ENCODE measurements at regions not wholly inside any gene's neighbourhood (a gene's known extent, or its start where the extent isn't known, plus 50 kb on each side); places are given as distances from the start of the nearest gene placed in this dataset.
A peak's percentile ranks its signal among the peaks of the same experiment; 100 is the strongest.

DNA sequence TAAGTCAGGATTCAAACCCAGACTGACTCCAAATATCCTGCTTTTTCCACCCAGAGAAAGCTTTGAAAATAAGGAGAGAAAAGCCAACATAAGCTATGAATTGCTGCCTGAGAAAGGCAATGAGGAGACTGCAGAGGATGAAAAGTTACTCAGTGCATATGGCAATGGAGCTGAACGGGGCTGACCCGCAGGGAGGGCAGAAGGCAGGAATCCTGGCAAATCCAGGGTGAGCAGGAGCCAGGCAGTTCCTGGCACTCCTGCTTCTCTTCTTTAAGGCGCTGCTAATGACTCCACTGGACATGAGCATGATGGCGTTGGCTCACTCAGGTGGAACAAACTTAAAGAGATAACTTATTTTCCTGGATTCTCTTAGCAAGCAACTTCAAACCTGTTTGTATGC lies 95.2 kb upstream of the TMCC3 start:
- DNase-seq = no peak

DNA sequence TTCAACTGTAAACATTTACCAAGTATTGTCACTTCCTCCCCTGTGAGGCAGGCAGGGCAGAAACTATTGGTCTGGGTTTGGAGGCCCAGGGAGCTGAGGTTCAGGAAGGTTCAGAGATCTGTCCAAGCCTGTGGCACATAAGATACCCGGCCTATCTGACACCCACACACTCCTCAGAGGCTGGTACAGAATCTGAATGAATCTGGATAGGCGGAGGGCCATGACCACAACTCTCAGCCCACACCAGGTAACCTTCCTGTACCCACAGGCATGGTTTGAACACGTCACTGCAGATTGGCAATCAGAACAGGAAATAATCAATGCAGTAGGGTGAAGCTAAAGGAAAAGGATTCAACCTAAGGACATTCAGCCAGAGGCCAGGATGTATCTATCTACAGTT lies 92.8 kb upstream of the TMCC3 start:
- no peak for DNase-seq

GRCh38 chr12:94740601-94741362 lies 90.4 kb upstream of the TMCC3 start:
- DNase-seq = no peak

GRCh38 chr12:94736820-94737219 lies 86.5 kb upstream of the TMCC3 start:
- no peak for DNase-seq

DNA sequence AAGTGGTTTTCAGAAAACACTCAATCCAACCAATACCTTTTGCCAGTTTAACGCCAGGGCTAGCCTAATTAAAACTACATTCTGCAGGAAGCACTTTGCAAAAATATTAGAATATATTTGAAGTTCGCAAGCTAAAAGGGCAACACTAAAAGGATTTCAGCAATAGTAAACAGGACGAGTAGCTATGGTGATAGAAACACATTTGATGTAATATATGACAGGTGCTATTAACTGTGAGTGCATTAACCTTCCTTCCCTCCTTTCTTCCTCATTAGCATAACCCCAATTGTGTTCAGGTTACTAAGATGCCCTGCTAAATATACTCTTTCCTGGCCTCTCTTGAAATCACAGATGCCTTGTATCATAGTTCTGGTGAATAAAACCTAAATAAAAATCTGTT lies 85.6 kb upstream of the TMCC3 start:
- no peak for DNase-seq

GRCh38 chr12:94733727-94734126 lies 83.4 kb upstream of the TMCC3 start:
- DNase-seq = no peak

DNA sequence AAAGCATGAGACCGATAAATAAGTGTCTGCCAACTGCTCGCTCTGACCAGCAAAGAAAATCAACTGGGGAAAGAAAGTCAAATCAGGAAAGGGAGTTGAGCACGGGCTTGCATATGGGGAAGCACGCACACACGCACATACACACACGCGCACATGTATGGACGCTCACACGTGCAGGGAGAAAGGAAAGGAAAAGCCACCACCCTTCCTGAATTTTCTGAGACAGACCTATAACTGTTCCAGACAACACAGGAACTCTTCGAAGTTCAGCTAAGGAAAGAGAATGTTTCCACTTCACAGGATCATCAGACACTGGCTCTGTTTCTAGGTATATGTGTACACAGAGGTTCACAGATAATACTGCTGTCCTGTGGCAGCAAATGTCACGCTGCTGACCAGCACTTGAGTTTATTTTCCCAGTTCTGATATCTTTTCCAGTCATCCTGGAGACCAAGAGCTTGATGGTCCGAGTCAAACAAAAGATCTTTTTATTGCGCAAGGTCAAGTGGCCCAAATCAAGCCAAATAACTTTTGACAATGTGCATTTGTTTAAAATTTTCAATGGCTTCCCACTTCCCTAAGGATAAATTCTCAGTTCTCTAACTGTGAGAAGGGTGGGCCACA lies 82.1 kb upstream of the TMCC3 start:
- DNase-seq = no peak

DNA sequence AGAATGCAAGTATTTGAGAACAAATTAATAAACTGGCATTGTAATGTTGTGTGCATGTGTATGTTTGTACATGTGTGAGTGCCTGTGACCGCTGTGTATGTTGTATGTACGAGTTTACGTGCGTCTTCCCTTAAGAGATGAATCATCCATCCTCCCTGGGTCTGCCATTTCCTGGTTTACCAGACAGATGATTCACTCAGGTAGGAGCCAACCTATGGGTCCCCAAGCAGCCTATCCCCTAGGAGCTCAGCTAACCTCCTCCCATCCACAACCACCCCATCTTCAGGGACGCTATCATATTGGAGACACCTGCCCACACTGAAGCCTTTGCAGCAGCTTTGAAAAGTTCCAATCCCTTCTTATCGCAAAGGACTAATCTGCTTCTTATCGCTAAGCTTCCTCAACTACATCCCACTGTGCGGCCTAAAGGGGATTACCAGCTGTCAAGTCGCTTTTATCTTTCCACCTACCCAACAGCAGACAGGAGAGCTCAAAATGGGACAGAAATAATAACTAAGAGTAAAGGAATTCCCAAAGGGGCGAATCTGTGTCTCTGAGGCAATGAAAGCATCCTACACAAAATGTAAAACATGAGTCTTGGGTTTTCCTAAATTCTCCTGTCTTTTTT lies 81.5 kb upstream of the TMCC3 start:
- DNase-seq = no peak

DNA sequence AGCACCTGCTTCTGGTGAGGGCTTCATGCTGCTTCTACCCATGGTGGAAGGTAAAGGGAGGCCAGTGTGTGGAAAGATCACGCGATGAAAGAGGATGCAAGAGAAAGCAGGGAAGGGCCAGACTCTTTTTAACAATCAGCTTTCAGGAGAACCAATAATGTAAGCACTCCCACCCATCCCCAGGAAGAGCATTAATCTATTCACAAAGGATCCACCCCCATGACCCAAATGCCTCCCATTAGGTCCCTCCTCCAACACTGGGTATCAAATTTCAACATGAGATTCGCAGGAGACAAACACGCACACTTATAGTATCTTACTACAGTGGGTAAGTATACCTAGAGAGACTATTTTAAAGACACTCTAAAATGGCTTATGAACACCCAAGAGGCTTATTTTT lies 80.5 kb upstream of the TMCC3 start:
- DNase-seq = no peak

DNA sequence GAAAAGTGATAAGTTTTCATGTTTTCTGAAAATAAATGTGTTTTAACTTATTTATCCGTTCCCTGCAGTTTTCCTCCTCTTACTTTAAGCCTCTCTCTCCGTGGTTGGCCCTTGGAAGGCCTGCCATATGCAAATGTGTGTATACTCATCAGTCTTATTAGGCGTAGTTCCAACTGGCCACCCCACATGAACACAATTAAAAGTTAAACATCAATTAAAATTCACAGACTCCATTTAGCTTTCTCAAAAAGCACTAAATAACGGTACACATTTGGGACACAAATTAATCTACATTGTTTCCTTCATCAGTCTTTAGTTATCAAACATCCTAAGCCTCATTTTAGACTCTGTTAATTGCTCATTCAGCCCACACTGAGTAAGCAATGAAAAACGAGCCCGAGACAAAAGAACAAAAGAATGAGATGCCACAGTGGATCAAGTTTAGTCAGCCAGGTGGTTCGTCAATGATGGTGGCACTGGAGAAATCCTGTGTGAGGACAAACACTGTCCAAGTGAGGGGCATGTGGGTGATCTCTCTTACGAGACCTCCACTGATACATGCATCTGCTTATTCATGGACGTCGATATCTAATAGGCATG lies 76.0 kb upstream of the TMCC3 start:
- no peak for DNase-seq

- no peak for DNase-seq
Observed at GRCh38 chr12:94725375-94726168, 75.2 kb upstream of the TMCC3 start.

DNA sequence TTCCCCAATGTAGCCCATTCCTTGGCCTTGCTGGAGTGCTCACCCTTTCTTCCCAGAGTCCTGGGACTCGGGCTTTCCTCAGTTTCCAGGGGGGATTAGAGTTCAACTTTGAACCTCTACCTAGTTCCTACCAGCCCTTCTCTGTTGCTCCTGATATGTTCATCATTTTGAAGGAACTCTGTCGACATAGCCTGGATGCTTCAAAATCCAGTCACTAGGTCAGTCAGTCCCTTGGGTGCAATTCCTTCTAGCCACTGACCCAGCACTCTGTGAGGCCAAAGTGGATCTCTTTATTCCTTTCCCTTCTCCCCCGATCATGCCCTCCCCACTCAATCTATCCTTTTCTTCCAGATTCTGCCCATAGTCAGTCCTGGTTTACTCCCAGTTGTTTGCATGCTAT lies 72.3 kb upstream of the TMCC3 start:
- DNase-seq = no peak

DNA sequence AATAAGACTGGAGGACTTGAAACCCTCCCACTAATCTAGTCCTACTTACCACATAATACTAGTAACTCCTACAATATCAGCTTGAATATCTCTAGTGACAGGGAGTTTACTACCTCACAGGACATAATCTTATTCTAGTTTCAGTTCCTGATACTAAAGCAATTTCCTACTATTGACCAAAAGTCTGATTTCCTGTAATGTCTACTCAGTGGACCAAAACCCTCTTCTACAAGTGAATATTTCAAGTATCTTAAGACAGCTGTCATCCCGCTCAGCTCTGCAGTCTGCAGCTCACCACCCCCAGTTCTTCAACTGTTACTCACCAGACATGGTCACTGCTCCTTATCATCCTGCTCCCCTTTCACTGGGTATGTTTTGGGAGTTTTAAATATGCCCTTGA lies 70.8 kb upstream of the TMCC3 start:
- no peak for DNase-seq

DNA sequence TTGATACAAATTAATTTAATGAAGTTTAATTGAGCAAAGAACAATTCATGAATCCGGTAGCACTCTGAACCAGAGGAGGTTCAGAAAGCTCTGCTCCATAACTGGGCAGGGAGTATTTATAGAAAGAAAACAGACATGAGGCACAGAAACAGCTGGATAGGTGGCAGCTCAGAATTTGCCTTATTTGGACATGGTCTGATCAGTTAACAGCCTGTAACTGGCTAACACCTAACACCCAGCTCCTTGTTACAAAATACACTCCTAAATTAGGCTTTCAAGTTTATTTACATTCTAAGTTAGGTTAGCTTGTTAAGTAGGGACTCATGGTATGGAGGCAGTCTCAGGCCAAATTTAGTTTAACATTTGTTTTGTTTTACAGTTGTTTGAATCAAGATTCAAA lies 67.8 kb upstream of the TMCC3 start:
- no peak for DNase-seq

DNA sequence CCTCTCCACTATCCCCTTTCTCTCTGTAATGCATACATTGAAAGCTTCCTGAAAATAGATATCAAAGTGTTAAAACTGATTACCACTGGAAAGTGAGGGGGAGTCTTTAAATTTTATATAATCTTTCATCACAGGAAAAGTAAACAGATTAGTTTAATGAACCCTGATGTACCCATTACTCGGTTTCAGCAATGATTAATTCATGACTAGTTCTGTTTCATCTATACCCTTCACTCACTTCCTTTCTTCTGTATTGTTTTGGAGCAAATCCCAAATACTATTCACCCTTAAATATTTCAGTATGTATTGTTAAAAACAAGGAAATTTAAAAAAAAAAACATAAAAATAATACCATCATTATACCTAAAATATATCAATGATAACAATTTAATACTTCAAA lies 67.3 kb upstream of the TMCC3 start:
- DNase-seq = no peak

DNA sequence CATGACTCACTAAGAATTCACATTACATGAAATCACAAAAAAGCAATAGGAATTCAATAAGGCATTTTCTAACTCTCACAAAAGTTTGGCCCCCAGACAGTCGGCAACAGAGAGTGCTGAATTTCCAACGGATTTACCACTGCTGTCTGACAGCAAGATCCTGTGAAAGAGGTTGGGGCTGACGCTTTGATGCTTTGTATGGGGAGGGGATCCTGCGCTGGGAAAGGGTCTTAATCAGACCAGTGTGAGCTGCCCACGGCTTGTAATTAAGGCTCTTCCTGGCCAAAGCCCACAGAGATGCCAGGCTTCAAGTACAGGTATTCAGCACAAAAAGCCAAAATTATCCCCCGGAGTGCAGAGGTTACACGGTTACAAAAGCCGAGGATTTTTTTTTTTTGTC lies 66.8 kb upstream of the TMCC3 start:
- no peak for DNase-seq

DNA sequence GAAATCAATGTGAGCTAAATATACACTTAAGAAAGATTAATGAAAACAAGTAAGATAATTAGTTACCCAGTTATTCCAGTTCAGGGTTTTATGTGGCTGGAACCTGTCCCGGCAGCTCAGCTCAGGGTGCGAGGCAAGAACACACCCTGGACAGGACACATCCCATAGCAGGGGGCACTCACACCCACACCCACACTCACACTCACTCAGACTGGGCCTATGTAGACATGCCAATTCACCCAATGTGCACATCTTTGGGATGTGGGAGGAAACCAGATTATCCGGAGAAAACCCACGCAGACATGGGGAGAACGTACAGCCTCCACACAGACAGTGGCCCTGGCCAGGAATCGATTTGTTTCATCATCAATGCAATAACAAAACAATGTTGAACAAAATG lies 66.0 kb upstream of the TMCC3 start:
- no peak for DNase-seq

GRCh38 chr12:94714378-94715114 lies 64.2 kb upstream of the TMCC3 start:
- DNase-seq = no peak

DNA sequence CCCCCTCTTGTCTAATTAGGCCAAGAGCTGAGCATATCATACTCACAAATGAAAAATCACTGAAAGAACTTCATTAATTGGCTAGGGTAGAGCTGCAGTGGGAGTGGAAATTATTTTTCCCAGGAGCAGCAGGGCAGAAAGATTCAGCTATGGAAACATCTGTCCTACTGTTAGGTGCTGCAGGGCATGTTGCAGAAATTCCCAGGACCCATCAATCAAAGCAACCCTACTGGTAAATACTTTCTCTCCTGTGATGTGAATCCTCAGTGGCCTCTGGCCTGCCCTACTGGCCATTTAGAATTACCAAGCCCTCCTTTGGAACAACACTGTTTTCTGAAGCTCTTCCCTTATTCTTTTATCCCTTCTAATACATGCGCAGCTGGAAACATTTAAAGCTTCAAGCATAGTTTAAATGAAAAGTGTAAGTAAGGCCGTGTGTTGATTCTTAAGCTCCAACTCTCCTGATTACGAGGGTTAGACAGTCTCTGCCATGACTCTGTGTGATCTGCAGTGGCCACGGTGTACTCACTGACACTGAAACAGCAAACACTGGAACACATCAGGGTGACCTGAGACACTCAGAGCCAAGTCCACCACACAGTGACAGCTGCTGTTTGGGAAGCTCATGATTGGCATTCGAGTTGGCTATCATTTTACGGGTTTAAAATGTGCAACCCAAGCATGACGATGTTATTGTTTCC lies 62.6 kb upstream of the TMCC3 start:
- DNase-seq = no peak

- peak; percentile 44 for DNase-seq
Observed at GRCh38 chr12:94710933-94711332, 60.6 kb upstream of the TMCC3 start.

DNA sequence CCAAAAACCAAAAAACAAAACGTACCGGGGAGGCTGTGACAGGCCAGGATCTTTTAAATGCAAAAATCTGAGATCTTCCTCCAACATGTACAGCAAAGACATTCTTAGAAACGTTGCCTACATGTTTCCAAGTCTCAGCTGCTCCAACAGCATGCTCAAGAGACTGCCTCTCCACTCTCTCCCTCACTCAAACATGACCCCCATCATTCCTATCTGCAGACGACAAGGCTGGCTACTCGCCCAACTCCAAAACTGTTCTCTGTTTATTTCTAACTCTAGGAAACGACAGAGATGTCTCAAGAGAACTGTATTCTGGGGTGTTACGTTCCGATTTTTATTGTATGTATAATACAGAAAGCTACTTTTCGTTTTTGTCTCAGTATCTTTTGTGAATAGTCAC lies 57.5 kb upstream of the TMCC3 start:
- no peak for DNase-seq

DNA sequence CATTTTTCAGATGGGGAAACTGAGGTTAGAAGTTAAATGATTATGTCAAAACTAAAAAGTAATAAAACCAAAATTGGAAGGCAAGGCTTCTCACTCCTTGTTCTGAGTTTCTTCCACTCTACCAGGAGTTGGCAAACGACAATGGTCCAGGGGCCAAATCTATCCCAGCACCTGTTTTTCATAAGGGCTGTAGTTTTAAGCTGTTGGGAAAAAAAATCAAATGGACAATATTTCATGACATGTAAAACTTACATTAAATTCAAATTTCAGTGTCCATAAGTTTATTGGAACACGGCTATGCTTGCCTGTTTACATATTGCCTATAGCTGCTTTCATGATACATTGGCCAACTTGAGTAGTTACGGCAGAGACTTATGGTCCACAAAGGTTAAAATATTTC lies 56.7 kb upstream of the TMCC3 start:
- no peak for DNase-seq
